SU-DHL-6 (cell line): ENCODE measurements at regions not wholly inside any gene's neighbourhood (a gene's known extent, or its start where the extent isn't known, plus 50 kb on each side); places are given as distances from the start of the nearest gene placed in this dataset.

Experiments used
- H2AFZ ChIP-seq: fragments of 200-600 bp; sonication (generic); 2 replicates; pipeline ENCODE4 v1.6.1; 2014; ENCODE audit warnings: low read depth, mild to moderate bottlenecking, moderate library complexity, mixed read lengths, antibody characterized with exemption, low read length; ENCODE audit not compliant: severe bottlenecking
- H3F3A ChIP-seq: fragments of 200-600 bp; shearing (Covaris generic); 2 replicates; pipeline ENCODE4 v1.6.0; 2016; ENCODE audit warnings: antibody characterized with exemption, mild to moderate bottlenecking; ENCODE audit not compliant: insufficient read depth
- H3K27ac ChIP-seq: fragments of 200-600 bp; sonication (generic); 2 replicates; pipeline ENCODE4 v1.5.1; 2016; ENCODE audit warnings: low read depth, mild to moderate bottlenecking, low read length, moderate library complexity, mixed read lengths
- H3K27me3 ChIP-seq: fragments of 200-600 bp; sonication (generic), shearing (Covaris generic); 2 replicates; pipeline ENCODE4 v1.6.0; 2014; ENCODE audit warnings: mild to moderate bottlenecking, low read length
- H3K36me3 ChIP-seq: fragments of 200-600 bp; sonication (generic); 2 replicates; pipeline ENCODE4 v1.6.1; 2014; ENCODE audit warnings: mild to moderate bottlenecking, low read length, mixed read lengths
- H3K4me2 ChIP-seq: fragments of 300-600, 200-600 bp; shearing (Covaris generic), sonication (generic); 2 replicates; pipeline ENCODE4 v1.6.0; 2014; ENCODE audit warnings: low read length, low read depth, mild to moderate bottlenecking; ENCODE audit not compliant: poor library complexity, severe bottlenecking
- H3K4me3 ChIP-seq: fragments of 200-600 bp; sonication (generic); 2 replicates; pipeline ENCODE4 v1.5.1; 2014; ENCODE audit warnings: antibody characterized with exemption, low read length, mild to moderate bottlenecking, mixed read lengths; ENCODE audit not compliant: insufficient read depth, poor library complexity, severe bottlenecking
- H3K79me2 ChIP-seq: fragments of 200-600 bp; sonication (generic); 2 replicates; pipeline ENCODE4 v1.6.1; 2014; ENCODE audit warnings: mild to moderate bottlenecking, low read length, moderate library complexity; ENCODE audit not compliant: insufficient read depth
- H3K9ac ChIP-seq: fragments of 200-600 bp; sonication (generic); 2 replicates; pipeline ENCODE4 v1.7.0; 2014; ENCODE audit warnings: mild to moderate bottlenecking, low read length
- H3K9me2 ChIP-seq: fragments of 200-600 bp; sonication (generic); replicated peaks from 2 replicates; pipeline ENCODE4 v1.6.1; 2014; ENCODE audit warnings: low read length; ENCODE audit not compliant: insufficient read depth
- H3K9me3 ChIP-seq: fragments of 200-600 bp; sonication (generic); 2 replicates; pipeline ENCODE4 v1.6.1; 2014; ENCODE audit warnings: low read length, mixed read lengths; ENCODE audit not compliant: insufficient read depth
- H4K20me1 ChIP-seq: fragments of 200-600 bp; sonication (generic); 2 replicates; pipeline ENCODE4 v1.6.1; 2014; ENCODE audit warnings: low read depth, mild to moderate bottlenecking, antibody characterized with exemption, low read length, moderate library complexity, mixed read lengths
- CTCF ChIP-seq: fragments of 200-600 bp; sonication (generic); IDR thresholded peaks from one replicate; pipeline ENCODE4 v1.5.1; 2017; ENCODE audit warnings: antibody characterized with exemption, mild to moderate bottlenecking, low read length, moderate library complexity; ENCODE audit not compliant: insufficient read depth, poor library complexity, severe bottlenecking
- EZH2phosphoT487 ChIP-seq: fragments of 200-600 bp; sonication (generic), shearing (Covaris generic); conservative IDR thresholded peaks from 2 replicates; pipeline ENCODE4 v1.6.1; 2018; ENCODE audit warnings: mild to moderate bottlenecking, antibody characterized with exemption, low read length, moderate library complexity, mixed read lengths

GRCh38 chr18:26784599-26784998 is 80.9 kb downstream of the AQP4 start:
- no peaks in the 10 kb centered on the region for H3K9me3 ChIP-seq
- no peaks in the 10 kb centered on the region for H3K9me2 ChIP-seq
- H2AFZ ChIP-seq, result peak overlapping the region; percentile 3
- no peaks in the 10 kb centered on the region for H3K27me3 ChIP-seq
- no peak overlapping the region for H3K4me3 ChIP-seq
- no peaks in the 10 kb centered on the region for H3F3A ChIP-seq
- H3K4me2 ChIP-seq, result no peak overlapping the region
- no peak for TF ChIP-seq CTCF
- TF ChIP-seq EZH2phosphoT487, result no peak
- H3K27ac ChIP-seq, result no peak overlapping the region
- H3K9ac ChIP-seq, result no peak overlapping the region
- no peaks in the 10 kb centered on the region for H4K20me1 ChIP-seq
- no peaks in the 10 kb centered on the region for H3K79me2 ChIP-seq
- no peaks in the 10 kb centered on the region for H3K36me3 ChIP-seq

GRCh38 chr18:26783170-26783569 is 82.3 kb downstream of the AQP4 start:
- Histone ChIP-seq H3K4me3 (no peak overlapping the region), H3K36me3 (no peaks in the 10 kb centered on the region), H3K4me2 (no peak overlapping the region), H3K9me3 (no peaks in the 10 kb centered on the region), H3K27ac (no peak overlapping the region), H3K27me3 (no peaks in the 10 kb centered on the region), H3K9me2 (no peaks in the 10 kb centered on the region), H3K9ac (no peak overlapping the region), H3F3A (no peaks in the 10 kb centered on the region), H2AFZ (no peak overlapping the region), H4K20me1 (no peaks in the 10 kb centered on the region), H3K79me2 (no peaks in the 10 kb centered on the region)
- TF ChIP-seq CTCF (no peak), EZH2phosphoT487 (no peak)

GRCh38 chr18:26780520-26781325 is 84.8 kb downstream of the AQP4 start:
- Histone ChIP-seq H3K27ac (no peak overlapping the region), H3K36me3 (no peaks in the 10 kb centered on the region), H4K20me1 (no peaks in the 10 kb centered on the region), H3K9me3 (no peaks in the 10 kb centered on the region), H3K4me2 (no peak overlapping the region), H2AFZ (no peak overlapping the region), H3K79me2 (no peaks in the 10 kb centered on the region), H3K9ac (no peak overlapping the region), H3K9me2 (no peaks in the 10 kb centered on the region), H3F3A (no peaks in the 10 kb centered on the region), H3K4me3 (no peak overlapping the region), H3K27me3 (no peaks in the 10 kb centered on the region)
- TF ChIP-seq CTCF (no peak), EZH2phosphoT487 (no peak)
